Muscle of leg (tissue), 3 donors: ENCODE measurements at regions not wholly inside any gene's neighbourhood (a gene's known extent, or its start where the extent isn't known, plus 50 kb on each side); places are given as distances from the start of the nearest gene placed in this dataset.
"Not testable (repeated sequence)": the region's sequence is repeated elsewhere in the genome, so short reads cannot be mapped to it uniquely, and the experiment has no call there.

Source experiments
- DNase-seq: peaks from one replicate; pipeline ENCODE4 v3.0.0; 2013
- H3K27ac ChIP-seq: one replicate; pipeline ENCODE4 v1.5.1; 2013; ENCODE audit warnings: mild to moderate bottlenecking, low read length, control low read depth
- H3K27me3 ChIP-seq: one replicate; pipeline ENCODE4 v1.6.1; 2013; ENCODE audit warnings: low read length; ENCODE audit not compliant: control insufficient read depth, insufficient read depth
- H3K36me3 ChIP-seq: one replicate; pipeline ENCODE4 v1.6.1; 2013; ENCODE audit warnings: low read length; ENCODE audit not compliant: control insufficient read depth, insufficient read depth
- H3K4me1 ChIP-seq: one replicate; pipeline ENCODE4 v1.6.1; 2013; ENCODE audit warnings: low read length; ENCODE audit not compliant: control insufficient read depth, insufficient read depth
- H3K4me3 ChIP-seq: one replicate; pipeline ENCODE4 v1.5.1; 2013; ENCODE audit warnings: low read length, control low read depth
- H3K9me3 ChIP-seq: replicated peaks from 2 replicates; pipeline ENCODE4 v1.6.1; 2013; ENCODE audit warnings: low read depth, low read length; ENCODE audit not compliant: control insufficient read depth
- WGBS: methylation state at CpG from one replicate; pipeline ENCODE4 v1.1.5; 2013; ENCODE audit warnings: missing lambda C conversion rate; ENCODE audit not compliant: insufficient coverage; 5-methylcytosine and 5-hydroxymethylcytosine counted together

- Histone ChIP-seq H3K4me1 (no peaks in the 10 kb centered on the region), H3K36me3 (no peaks in the 10 kb centered on the region), H3K9me3 (no peaks in the 10 kb centered on the region), H3K27me3 (no peaks in the 10 kb centered on the region), H3K27ac (no peak overlapping the region), H3K4me3 (no peak overlapping the region)
- DNase-seq: no peak
- WGBS: no CpG with 5 or more reads among the region's 3 CpGs
Measured at GRCh38 chr18:47682876-47683275, 247.6 kb downstream of the SMAD2 start.

- WGBS: no CpG with 5 or more reads among the region's 1 CpG
- no peaks in the 10 kb centered on the region for H3K4me1 ChIP-seq
- H3K4me3 ChIP-seq: no peak overlapping the region
- H3K36me3 ChIP-seq: no peaks in the 10 kb centered on the region
- H3K9me3 ChIP-seq: no peaks in the 10 kb centered on the region
- no peak overlapping the region for H3K27ac ChIP-seq
- no peaks in the 10 kb centered on the region for H3K27me3 ChIP-seq
- no peak for DNase-seq
Measured at GRCh38 chr18:47680488-47680887, 250.0 kb downstream of the SMAD2 start.

- Histone ChIP-seq H3K4me3 (no peak overlapping the region), H3K9me3 (no peaks in the 10 kb centered on the region), H3K4me1 (no peaks in the 10 kb centered on the region), H3K36me3 (no peaks in the 10 kb centered on the region), H3K27ac (no peak overlapping the region), H3K27me3 (no peaks in the 10 kb centered on the region)
- DNase-seq: no peak
- no CpG with 5 or more reads among the region's 2 CpGs for WGBS
Measured at GRCh38 chr18:47679864-47680263, 250.6 kb downstream of the SMAD2 start.

- no CpG with 5 or more reads among the region's 3 CpGs for WGBS
- Histone ChIP-seq H3K27ac (no peak overlapping the region), H3K9me3 (no peaks in the 10 kb centered on the region), H3K4me3 (no peak overlapping the region), H3K4me1 (no peaks in the 10 kb centered on the region), H3K27me3 (no peaks in the 10 kb centered on the region), H3K36me3 (no peaks in the 10 kb centered on the region)
- no peak for DNase-seq
Measured at GRCh38 chr18:47677952-47678351, 252.5 kb downstream of the SMAD2 start.

GRCh38 chr18:47669815-47670214 lies 260.6 kb downstream of the SMAD2 start:
- Histone ChIP-seq H3K9me3 (no peaks in the 10 kb centered on the region), H3K36me3 (no peaks in the 10 kb centered on the region), H3K4me1 (no peaks in the 10 kb centered on the region), H3K4me3 (no peak overlapping the region), H3K27ac (no peak overlapping the region), H3K27me3 (peaks cover 12% of the 10 kb centered on the region)
- no peak for DNase-seq
- 100% methylated on average over 1 of the region's 3 CpGs for WGBS

GRCh38 chr18:47658498-47658897 lies 272.0 kb downstream of the SMAD2 start:
- no peaks in the 10 kb centered on the region for H3K27me3 ChIP-seq
- H3K9me3 ChIP-seq: peaks cover 3% of the 10 kb centered on the region
- H3K4me1 ChIP-seq: no peaks in the 10 kb centered on the region
- WGBS: 100% methylated on average over 1 of the region's 2 CpGs
- no peak overlapping the region for H3K27ac ChIP-seq
- H3K4me3 ChIP-seq: no peak overlapping the region
- H3K36me3 ChIP-seq: no peaks in the 10 kb centered on the region
- DNase-seq: no peak

- Histone ChIP-seq H3K36me3 (no peaks in the 10 kb centered on the region), H3K27me3 (no peaks in the 10 kb centered on the region), H3K9me3 (peaks cover 3% of the 10 kb centered on the region), H3K4me1 (no peaks in the 10 kb centered on the region), H3K4me3 (no peak overlapping the region), H3K27ac (no peak overlapping the region)
- DNase-seq: no peak
Measured at GRCh38 chr18:47654988-47655387, 275.5 kb downstream of the SMAD2 start.

- no peak for DNase-seq
- no CpG with 5 or more reads among the region's 1 CpG for WGBS
- H3K4me3 ChIP-seq: no peak overlapping the region
Measured at GRCh38 chr18:47644896-47645295, 285.6 kb downstream of the SMAD2 start.

GRCh38 chr18:47637551-47637950 lies 292.9 kb downstream of the SMAD2 start:
- not testable (repeated sequence) for H3K27me3 ChIP-seq, H3K36me3 ChIP-seq, H3K27ac ChIP-seq, H3K9me3 ChIP-seq, H3K4me1 ChIP-seq, H3K4me3 ChIP-seq, DNase-seq
- WGBS: 100% methylated on average over 2 of the region's 10 CpGs

More at GRCh38 chr18:47644896-47645295, 285.6 kb downstream of the SMAD2 start:
- H3K27me3 ChIP-seq: no peaks in the 10 kb centered on the region
- H3K27ac ChIP-seq: no peak overlapping the region
- H3K9me3 ChIP-seq: no peaks in the 10 kb centered on the region
- H3K36me3 ChIP-seq: no peaks in the 10 kb centered on the region
- no peaks in the 10 kb centered on the region for H3K4me1 ChIP-seq

- Histone ChIP-seq H3K36me3 (no peaks in the 10 kb centered on the region), H3K4me3 (no peak overlapping the region), H3K27me3 (no peaks in the 10 kb centered on the region), H3K9me3 (no peaks in the 10 kb centered on the region), H3K27ac (no peak overlapping the region), H3K4me1 (no peaks in the 10 kb centered on the region)
- no CpG with 5 or more reads among the region's 6 CpGs for WGBS
- no peak for DNase-seq
Measured at GRCh38 chr18:47635416-47635815, 295.0 kb downstream of the SMAD2 start.

- Histone ChIP-seq H3K4me1 (no peaks in the 10 kb centered on the region), H3K4me3 (no peak overlapping the region), H3K27ac (no peak overlapping the region), H3K36me3 (no peaks in the 10 kb centered on the region), H3K9me3 (no peaks in the 10 kb centered on the region), H3K27me3 (peaks cover 2% of the 10 kb centered on the region)
- no peak for DNase-seq
- no CpG with 5 or more reads among the region's 2 CpGs for WGBS
Measured at GRCh38 chr18:47632970-47633635, 297.4 kb downstream of the SMAD2 start.
